Lung (tissue), 11 donors: ENCODE measurements at regions not wholly inside any gene's neighbourhood (a gene's known extent, or its start where the extent isn't known, plus 50 kb on each side); places are given as distances from the start of the nearest gene placed in this dataset.

ENCODE experiments used
- ATAC-seq: fragments of 200-7000 bp; cut with Tn5 transposase; one replicate; pipeline ENCODE4 v1.9.1; 2020; ENCODE audit warnings: moderate number of reproducible peaks; ENCODE audit not compliant: insufficient read depth, low FRiP score
- DNase-seq, 3 donors: peaks; one replicate each; pipeline ENCODE4 v3.0.0-alpha.2; 2013 to 2017
- H3K27ac ChIP-seq, 2 donors: one replicate each; pipeline ENCODE4 v1.5.1; 2013; ENCODE audit warnings: mild to moderate bottlenecking in 2 of 2, moderate library complexity in 2 of 2, control low read depth in 1 of 2, inconsistent platforms in 1 of 2, low read depth in 1 of 2, low read length in 1 of 2
- H3K27me3 ChIP-seq, 3 donors: one replicate each; pipeline ENCODE4 v1.5.1; 2013; ENCODE audit warnings: low read length in 2 of 3; ENCODE audit not compliant: control insufficient read depth in 3 of 3, insufficient read depth in 3 of 3
- H3K36me3 ChIP-seq, 4 donors: one replicate each; pipeline ENCODE4 v1.5.1; 2013; ENCODE audit warnings: low read length in 4 of 4, mild to moderate bottlenecking in 1 of 4, moderate library complexity in 1 of 4; ENCODE audit not compliant: control insufficient read depth in 4 of 4, insufficient read depth in 4 of 4
- H3K4me1 ChIP-seq, 5 donors: one replicate each; pipeline ENCODE4 v1.5.1; 2013; ENCODE audit warnings: low read length in 5 of 5, mild to moderate bottlenecking in 2 of 5, moderate library complexity in 1 of 5; ENCODE audit not compliant: control insufficient read depth in 5 of 5, insufficient read depth in 5 of 5
- H3K4me3 ChIP-seq: one replicate; pipeline ENCODE4 v1.5.1; 2013; ENCODE audit warnings: mild to moderate bottlenecking, control low read depth, moderate library complexity
- H3K9ac ChIP-seq, 2 donors: one replicate each; pipeline ENCODE4 v1.5.1; 2013; ENCODE audit warnings: low read length in 2 of 2, control low read depth in 1 of 2; ENCODE audit not compliant: insufficient read depth in 1 of 2
- H3K9me3 ChIP-seq, 4 donors: one replicate each; pipeline ENCODE4 v1.5.1; 2013; ENCODE audit warnings: low read length in 3 of 4, mild to moderate bottlenecking in 1 of 4, moderate library complexity in 1 of 4; ENCODE audit not compliant: control insufficient read depth in 4 of 4, insufficient read depth in 3 of 4
- CTCF ChIP-seq: IDR thresholded peaks from 2 replicates; pipeline ENCODE4 v1.5.1; 2012; ENCODE audit warnings: mild to moderate bottlenecking; ENCODE audit errors: control extremely low read depth, extremely low read depth
- WGBS, 2 donors: extraction: QIAGEN DNeasy Blood & Tissue Kit; methylation state at CpG; one replicate each; pipeline ENCODE4 v1.1.7; 2013; 5-methylcytosine and 5-hydroxymethylcytosine counted together
- donor health status: control.
- donor health status: control.
- donor health status: Bipolar disorder and iron deficiency.
- donor health status: healthy.
- donor health status: DM: yes; HTN: yes; CAD: no.

GRCh38 chr13:63438951-63439350, 2023.3 kb upstream of the PCDH20 start:
- no peaks in the 10 kb centered on the region for H3K4me1 ChIP-seq
- WGBS, 2 donors, result 36 to 37% methylated on average over 4 of the region's 4 CpGs
- H3K9me3 ChIP-seq, result peaks cover 0 to 3% (median 0%) of the 10 kb centered on the region in 4 donors
- DNase-seq, result no peak
- H3K36me3 ChIP-seq, result no peaks in the 10 kb centered on the region
- H3K27me3 ChIP-seq, result no peaks in the 10 kb centered on the region
- TF ChIP-seq CTCF, result no peak
- no peak overlapping the region for H3K27ac ChIP-seq
- H3K9ac ChIP-seq, result no peak overlapping the region
- no peak for ATAC-seq
- no peak overlapping the region for H3K4me3 ChIP-seq

GRCh38 chr13:63436325-63436668, 2020.6 kb upstream of the PCDH20 start:
- no peak overlapping the region for H3K27ac ChIP-seq
- H3K4me3 ChIP-seq, result no peak overlapping the region
- ATAC-seq (no peak), DNase-seq (no peak)
- H3K27me3 ChIP-seq, result no peaks in the 10 kb centered on the region
- no peak overlapping the region for H3K9ac ChIP-seq
- H3K36me3 ChIP-seq, result no peaks in the 10 kb centered on the region
- TF ChIP-seq CTCF, result no peak
- H3K4me1 ChIP-seq, result no peaks in the 10 kb centered on the region
- WGBS, 2 donors, result 74 to 80% methylated on average over 2 of the region's 2 CpGs
- peaks cover 0 to 3% (median 0%) of the 10 kb centered on the region in 4 donors for H3K9me3 ChIP-seq

- 54 to 66% methylated on average over 2 of the region's 2 CpGs for WGBS, 2 donors
- H3K27ac ChIP-seq, result no peak overlapping the region
- no peak overlapping the region for H3K4me3 ChIP-seq
- H3K4me1 ChIP-seq, result no peaks in the 10 kb centered on the region
- no peak for TF ChIP-seq CTCF
- DNase-seq (peak in 2 of 3 donors; percentile 24 to 45), ATAC-seq (no peak)
- peaks cover 0 to 3% (median 0%) of the 10 kb centered on the region in 4 donors for H3K9me3 ChIP-seq
- no peaks in the 10 kb centered on the region for H3K36me3 ChIP-seq
- no peaks in the 10 kb centered on the region for H3K27me3 ChIP-seq
- H3K9ac ChIP-seq, result no peak overlapping the region
Observed at GRCh38 chr13:63435667-63436324, 2020.1 kb upstream of the PCDH20 start.
